HEK293T (cell line): ENCODE measurements at regions not wholly inside any gene's neighbourhood (a gene's known extent, or its start where the extent isn't known, plus 50 kb on each side); places are given as distances from the start of the nearest gene placed in this dataset.

Experiments used
- CTCF ChIA-PET: fragments of 350-600 bp; formaldehyde crosslinking; extraction: SDS; loops from one replicate; lab custom pipeline; 2021; ENCODE audit warnings: antibody characterized with exemption, inconsistent platforms; lab: Yijun Ruan, JAX
- POLR2A ChIA-PET: fragments of 350-600 bp; formaldehyde crosslinking; extraction: SDS; loops from one replicate; lab custom pipeline; 2020; ENCODE audit warnings: antibody characterized with exemption, inconsistent platforms; lab: Yijun Ruan, JAX
- DNase-seq: peaks from one replicate; pipeline ENCODE4 v3.0.0; 2012; ENCODE audit warnings: mixed read lengths; ENCODE audit errors: extremely low spot score
- ARNT ChIP-seq: fragments of 450-650 bp; IDR thresholded peaks from 2 replicates; pipeline ENCODE4 v1.6.1; 2017; ENCODE audit warnings: mild to moderate bottlenecking
- BHLHE40 ChIP-seq: fragments of 450-650 bp; IDR thresholded peaks from 2 replicates; pipeline ENCODE4 v1.6.1; 2016; ENCODE audit warnings: mild to moderate bottlenecking, moderate library complexity, borderline replicate concordance
- CTBP1 ChIP-seq: fragments of 450-650 bp; IDR thresholded peaks from 2 replicates; pipeline ENCODE4 v1.6.1; 2016; ENCODE audit warnings: borderline replicate concordance
- ELF4 ChIP-seq: fragments of 450-650 bp; IDR thresholded peaks from 2 replicates; pipeline ENCODE4 v1.6.1; 2017; ENCODE audit warnings: antibody characterized with exemption
- FOXA1 ChIP-seq: fragments of 450-650 bp; IDR thresholded peaks from 2 replicates; pipeline ENCODE4 v1.6.1; 2016; ENCODE audit warnings: mild to moderate bottlenecking
- FOXK2 ChIP-seq: fragments of 450-650 bp; IDR thresholded peaks from 2 replicates; pipeline ENCODE4 v1.6.1; 2016; ENCODE audit warnings: mild to moderate bottlenecking
- FOXM1 ChIP-seq: fragments of 450-650 bp; IDR thresholded peaks from 2 replicates; pipeline ENCODE4 v1.6.1; 2017; ENCODE audit warnings: mild to moderate bottlenecking, borderline replicate concordance
- HDGF ChIP-seq: fragments of 450-650 bp; IDR thresholded peaks from 2 replicates; pipeline ENCODE4 v1.6.1; 2017; ENCODE audit warnings: antibody characterized with exemption, borderline replicate concordance
- L3MBTL2 ChIP-seq: fragments of 450-650 bp; conservative IDR thresholded peaks from 2 replicates; pipeline ENCODE4 v1.6.1; 2016; ENCODE audit warnings: mild to moderate bottlenecking
- LEF1 ChIP-seq: fragments of 450-650 bp; IDR thresholded peaks from 2 replicates; pipeline ENCODE4 v1.6.1; 2017; ENCODE audit warnings: mild to moderate bottlenecking, borderline replicate concordance
- NFRKB ChIP-seq: fragments of 450-650 bp; IDR thresholded peaks from 2 replicates; pipeline ENCODE4 v1.6.1; 2016; ENCODE audit warnings: mild to moderate bottlenecking, moderate library complexity
- SP1 ChIP-seq: fragments of 450-650 bp; IDR thresholded peaks from 2 replicates; pipeline ENCODE4 v1.6.1; 2017
- SUZ12 ChIP-seq: fragments of 450-650 bp; IDR thresholded peaks from 2 replicates; pipeline ENCODE4 v1.6.1; 2016; ENCODE audit warnings: mild to moderate bottlenecking
- TARDBP ChIP-seq: fragments of 450-650 bp; IDR thresholded peaks from 2 replicates; pipeline ENCODE4 v1.6.1; 2016
- ZNF384 ChIP-seq: fragments of 450-650 bp; IDR thresholded peaks from 2 replicates; pipeline ENCODE4 v1.6.1; 2016
- TF ChIP-seq, protein P1 (sequence below): fragments of 450-650 bp; IDR thresholded peaks from 2 replicates; pipeline ENCODE4 v1.6.1; 2016

DNA sequence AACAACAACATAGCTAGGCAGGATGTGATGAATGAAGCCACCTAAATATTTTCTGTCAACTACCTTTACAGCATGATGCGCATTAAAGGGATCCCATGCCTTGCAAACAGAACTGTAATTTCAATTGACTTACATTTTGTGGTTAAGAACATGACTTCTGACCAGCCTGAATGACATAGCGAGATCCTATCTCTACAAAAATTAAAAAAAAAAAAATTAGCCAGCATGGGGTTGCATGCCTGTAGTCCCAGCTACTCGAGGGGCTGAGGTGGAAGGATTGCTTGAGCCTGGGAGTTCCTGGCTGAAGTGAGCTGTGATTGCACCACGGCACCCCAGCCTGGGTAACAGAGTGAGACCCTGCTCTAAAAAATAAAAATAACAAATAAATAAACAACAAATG, 680.6 kb downstream of the IQCM start:
- CTCF ChIA-PET: interaction anchor here (0.6 kb wide), 1 partner anchor 142 kb away, joined by 4 read pairs; no protein-coding TSS in a partner anchor
- TF ChIP-seq HDGF (no peak), SUZ12 (no peak), BHLHE40 (no peak), SP1 (no peak), L3MBTL2 (no peak), NFRKB (no peak), ARNT (no peak), ELF4 (no peak), FOXK2 (no peak), ZNF384 (no peak), FOXA1 (no peak), TARDBP (no peak), LEF1 (no peak)
- TF ChIP-seq, protein P1, sequence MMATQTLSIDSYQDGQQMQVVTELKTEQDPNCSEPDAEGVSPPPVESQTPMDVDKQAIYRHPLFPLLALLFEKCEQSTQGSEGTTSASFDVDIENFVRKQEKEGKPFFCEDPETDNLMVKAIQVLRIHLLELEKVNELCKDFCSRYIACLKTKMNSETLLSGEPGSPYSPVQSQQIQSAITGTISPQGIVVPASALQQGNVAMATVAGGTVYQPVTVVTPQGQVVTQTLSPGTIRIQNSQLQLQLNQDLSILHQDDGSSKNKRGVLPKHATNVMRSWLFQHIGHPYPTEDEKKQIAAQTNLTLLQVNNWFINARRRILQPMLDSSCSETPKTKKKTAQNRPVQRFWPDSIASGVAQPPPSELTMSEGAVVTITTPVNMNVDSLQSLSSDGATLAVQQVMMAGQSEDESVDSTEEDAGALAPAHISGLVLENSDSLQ: no peak
- DNase-seq: no peak
- POLR2A ChIA-PET: no interaction called here

DNA sequence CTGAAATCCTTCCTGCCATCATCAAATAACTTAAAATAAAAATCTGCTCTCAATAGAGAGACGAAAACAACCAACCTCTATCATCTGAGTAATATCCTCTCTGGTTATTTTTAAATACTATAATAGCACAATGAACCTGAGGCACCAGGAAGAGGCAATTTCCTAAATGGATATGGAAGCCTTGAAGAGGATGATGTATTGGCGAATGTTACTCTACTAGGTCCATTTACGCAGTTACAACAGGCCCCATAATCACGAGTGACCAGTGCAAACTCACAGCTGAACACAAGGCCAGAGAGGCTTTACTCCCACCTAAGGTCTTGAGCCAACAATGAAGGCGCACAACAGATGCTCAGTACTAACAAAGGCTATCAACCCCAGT, 678.8 kb upstream of the NR3C2 start:
- no peak for DNase-seq
- TF ChIP-seq HDGF: no peak
- TF ChIP-seq TARDBP: no peak
- TF ChIP-seq LEF1: no peak
- no peak for TF ChIP-seq FOXA1
- TF ChIP-seq SUZ12: no peak
- no peak for TF ChIP-seq ELF4
- ChIA-PET CTCF (no interaction called here), POLR2A (no interaction called here)

DNA sequence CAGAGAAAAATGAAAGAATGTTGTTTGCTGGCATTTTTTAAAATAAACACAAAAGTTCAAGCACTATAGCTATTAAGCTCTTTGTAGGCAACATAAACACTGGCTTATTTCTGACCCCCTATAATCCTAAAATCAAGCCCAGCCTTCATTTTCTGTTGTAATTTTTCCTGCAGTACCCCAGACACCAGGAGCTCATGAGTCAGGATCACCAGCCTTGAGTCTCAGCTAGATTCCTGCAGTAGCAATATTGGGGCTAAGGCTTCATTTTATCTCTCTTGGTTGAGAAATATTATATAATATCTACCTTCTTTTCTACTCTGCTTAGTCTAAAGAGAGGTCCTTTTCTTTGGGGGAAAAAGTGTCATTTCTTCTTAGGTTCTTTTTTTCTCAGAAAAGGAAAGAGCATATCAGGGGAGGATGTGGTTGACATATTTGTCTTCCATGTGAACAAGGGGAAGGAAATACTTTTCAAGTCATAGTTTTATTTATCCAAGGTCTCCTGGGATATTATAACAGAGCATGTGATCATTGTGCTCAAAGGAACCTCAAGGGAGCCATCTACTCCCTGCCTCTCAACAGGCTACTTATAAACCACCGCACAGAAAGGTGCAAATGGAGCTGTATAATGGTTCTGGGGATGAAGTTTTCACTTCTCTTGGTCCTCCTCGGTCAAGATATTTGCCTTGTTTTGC, 678.3 kb upstream of the NR3C2 start:
- ChIA-PET CTCF (no interaction called here), POLR2A (no interaction called here)
- no peak for TF ChIP-seq SP1
- no peak for TF ChIP-seq L3MBTL2
- no peak for TF ChIP-seq TARDBP
- no peak for TF ChIP-seq FOXA1
- TF ChIP-seq HDGF: no peak
- TF ChIP-seq LEF1: no peak
- TF ChIP-seq SUZ12: no peak
- no peak for TF ChIP-seq ARNT
- TF ChIP-seq FOXK2: no peak
- no peak for TF ChIP-seq ELF4
- no peak for TF ChIP-seq FOXM1
- no peak for TF ChIP-seq BHLHE40
- TF ChIP-seq, protein P1: no peak
- no peak for TF ChIP-seq NFRKB
- no peak for DNase-seq

DNA sequence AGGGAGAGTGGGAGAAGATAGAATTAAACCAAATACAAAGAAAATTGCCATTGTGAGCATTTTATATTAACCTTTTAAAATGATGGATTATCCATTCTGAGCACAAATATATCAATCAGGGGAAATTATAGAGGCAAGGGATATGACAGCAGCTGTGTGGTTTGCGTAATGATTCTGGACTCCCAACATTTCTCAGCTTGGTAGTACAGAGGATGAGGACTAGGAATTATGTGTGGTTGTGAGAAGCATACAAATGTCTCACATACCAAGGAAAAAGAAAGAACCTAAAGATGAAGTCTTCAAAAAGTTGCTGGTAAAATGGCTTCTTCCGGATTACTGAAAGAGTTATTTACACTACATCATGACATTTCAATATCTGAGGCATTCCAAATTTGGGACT, 674.6 kb upstream of the NR3C2 start:
- ChIA-PET CTCF (no interaction called here), POLR2A (no interaction called here)
- DNase-seq: no peak
- TF ChIP-seq ARNT (no peak), BHLHE40 (no peak), ELF4 (no peak), FOXK2 (no peak)
- TF ChIP-seq, protein P1: no peak

DNA sequence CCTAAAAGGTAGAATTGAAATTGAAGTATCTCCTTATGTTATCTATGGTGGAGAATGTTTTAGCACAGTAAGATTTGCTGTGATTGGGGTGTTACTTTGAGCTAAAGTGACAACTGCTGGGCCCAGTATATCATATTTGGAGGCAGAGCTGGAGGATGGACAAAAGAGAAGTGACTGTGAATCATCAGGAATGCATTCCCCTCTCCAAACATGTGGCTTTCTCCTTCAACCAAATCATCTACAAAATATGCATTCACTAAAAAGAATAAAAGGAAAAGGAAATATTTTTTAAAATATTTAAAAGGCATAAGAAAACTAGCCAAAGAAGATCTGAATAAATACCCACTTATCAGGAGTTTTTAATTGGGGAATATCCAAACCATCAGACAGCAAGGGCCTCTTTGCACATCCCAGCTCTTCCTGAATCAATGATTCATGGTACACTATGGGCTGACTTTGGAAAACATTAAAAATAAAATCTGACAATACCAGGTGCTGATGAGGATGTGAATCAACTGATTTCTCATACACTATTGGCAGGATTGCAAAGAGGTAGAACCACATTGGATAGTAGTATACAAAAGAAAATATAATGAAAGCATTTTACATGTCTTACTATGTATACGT, 671.7 kb upstream of the NR3C2 start:
- no peak for TF ChIP-seq FOXA1
- TF ChIP-seq, protein P1: no peak
- TF ChIP-seq ELF4: no peak
- no peak for TF ChIP-seq LEF1
- no peak for TF ChIP-seq L3MBTL2
- no peak for TF ChIP-seq FOXM1
- TF ChIP-seq ZNF384: no peak
- no peak for TF ChIP-seq CTBP1
- TF ChIP-seq SP1: no peak
- TF ChIP-seq TARDBP: no peak
- no peak for TF ChIP-seq SUZ12
- TF ChIP-seq NFRKB: no peak
- TF ChIP-seq BHLHE40: no peak
- no peak for TF ChIP-seq ARNT
- TF ChIP-seq HDGF: no peak
- no peak for TF ChIP-seq FOXK2
- no peak for DNase-seq
- POLR2A ChIA-PET: no interaction called here
- CTCF ChIA-PET: no interaction called here

DNA sequence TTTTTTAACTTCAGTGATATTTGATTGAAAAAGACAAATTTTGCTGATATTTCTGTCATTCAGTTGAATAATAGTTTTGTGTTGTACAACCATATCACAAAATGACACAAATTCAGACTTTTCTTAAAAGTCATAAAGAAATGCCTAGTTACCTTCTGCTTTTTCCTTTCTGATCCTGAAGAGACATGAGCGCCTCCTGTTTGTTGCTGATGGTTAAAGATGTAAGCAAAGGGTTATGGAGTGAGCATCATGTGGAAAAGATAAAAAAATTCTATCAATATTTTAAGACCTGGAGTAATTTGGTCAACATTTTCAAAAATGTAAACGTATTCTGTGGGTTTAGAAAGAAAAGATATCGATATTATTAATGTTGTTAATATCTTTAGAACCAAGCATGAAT, 669.9 kb upstream of the NR3C2 start:
- CTCF ChIA-PET: no interaction called here
- no peak for DNase-seq
- TF ChIP-seq BHLHE40 (no peak), HDGF (no peak), LEF1 (no peak)
- TF ChIP-seq, protein P1: no peak
- POLR2A ChIA-PET: no interaction called here
